ENCODE measurements at regions not wholly inside any gene's neighbourhood (a gene's known extent, or its start where the extent isn't known, plus 50 kb on each side); places are given as distances from the start of the nearest gene placed in this dataset.
A peak's percentile ranks its signal among the peaks of the same experiment; 100 is the strongest.

GRCh38 chr2:160703648-160704585, 210.3 kb upstream of the RBMS1 start:
- Histone ChIP-seq H3K36me3 (ENCODE audit: control insufficient read depth, insufficient read depth, low read length) (no peaks in the 10 kb centered on the region), H3K9me3 (ENCODE audit: control insufficient read depth, insufficient read depth, low read length) (no peaks in the 10 kb centered on the region), H3K4me1 (ENCODE audit: control insufficient read depth, insufficient read depth, low read length) (peaks cover 6% of the 10 kb centered on the region), H3K27ac (ENCODE audit: low read length) (no peak overlapping the region), H3K4me3 (ENCODE audit: low read length) (no peak overlapping the region), H3K27me3 (ENCODE audit: control insufficient read depth, insufficient read depth, low read length) (no peaks in the 10 kb centered on the region)
- intact Hi-C loops (cut with micrococcal nuclease) = no loop called here
- Mint-ChIP-seq H3K27ac (no peak overlapping the region), H3K4me3 (no peak overlapping the region), H3K4me1 (peaks cover 9 to 11% of the 10 kb centered on the region in 2 donors), H3K27me3 (ENCODE audit: low read depth in 2 of 2) (peaks cover 3 to 9% of the 10 kb centered on the region in 2 donors), H3K36me3 (no peaks in the 10 kb centered on the region), H3K9me3 (no peaks in the 10 kb centered on the region)
- TF ChIP-seq, protein P1, sequence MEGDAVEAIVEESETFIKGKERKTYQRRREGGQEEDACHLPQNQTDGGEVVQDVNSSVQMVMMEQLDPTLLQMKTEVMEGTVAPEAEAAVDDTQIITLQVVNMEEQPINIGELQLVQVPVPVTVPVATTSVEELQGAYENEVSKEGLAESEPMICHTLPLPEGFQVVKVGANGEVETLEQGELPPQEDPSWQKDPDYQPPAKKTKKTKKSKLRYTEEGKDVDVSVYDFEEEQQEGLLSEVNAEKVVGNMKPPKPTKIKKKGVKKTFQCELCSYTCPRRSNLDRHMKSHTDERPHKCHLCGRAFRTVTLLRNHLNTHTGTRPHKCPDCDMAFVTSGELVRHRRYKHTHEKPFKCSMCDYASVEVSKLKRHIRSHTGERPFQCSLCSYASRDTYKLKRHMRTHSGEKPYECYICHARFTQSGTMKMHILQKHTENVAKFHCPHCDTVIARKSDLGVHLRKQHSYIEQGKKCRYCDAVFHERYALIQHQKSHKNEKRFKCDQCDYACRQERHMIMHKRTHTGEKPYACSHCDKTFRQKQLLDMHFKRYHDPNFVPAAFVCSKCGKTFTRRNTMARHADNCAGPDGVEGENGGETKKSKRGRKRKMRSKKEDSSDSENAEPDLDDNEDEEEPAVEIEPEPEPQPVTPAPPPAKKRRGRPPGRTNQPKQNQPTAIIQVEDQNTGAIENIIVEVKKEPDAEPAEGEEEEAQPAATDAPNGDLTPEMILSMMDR (IDR thresholded peaks at IDR 0.05) = no peak
- WGBS (ENCODE audit: insufficient coverage) = 6% methylated on average over 8 of the region's 8 CpGs
- ATAC-seq = peak in 1 of 3 donors; percentile 66
- peak in 1 of 2 donors; percentile 63 for DNase-seq

GRCh38 chr2:160715428-160715827, 221.8 kb upstream of the RBMS1 start:
- Mint-ChIP-seq H3K36me3 (no peaks in the 10 kb centered on the region), H3K27ac (no peak overlapping the region), H3K27me3 (ENCODE audit: low read depth in 2 of 2) (peaks cover 11 to 27% of the 10 kb centered on the region in 2 donors), H3K9me3 (no peaks in the 10 kb centered on the region), H3K4me3 (no peak overlapping the region), H3K4me1 (no peaks in the 10 kb centered on the region)
- no peaks in the 10 kb centered on the region for H3K9me3 ChIP-seq (ENCODE audit: control insufficient read depth, insufficient read depth, low read length)
- ATAC-seq (no peak), DNase-seq (no peak)
- WGBS (ENCODE audit: insufficient coverage) = 91% methylated on average over 2 of the region's 2 CpGs
- no peaks in the 10 kb centered on the region for H3K4me1 ChIP-seq (ENCODE audit: control insufficient read depth, insufficient read depth, low read length)
- H3K27me3 ChIP-seq (ENCODE audit: control insufficient read depth, insufficient read depth, low read length) = no peaks in the 10 kb centered on the region
- H3K4me3 ChIP-seq (ENCODE audit: low read length) = no peak overlapping the region
- no peaks in the 10 kb centered on the region for H3K36me3 ChIP-seq (ENCODE audit: control insufficient read depth, insufficient read depth, low read length)
- no peak overlapping the region for H3K27ac ChIP-seq (ENCODE audit: low read length)
- TF ChIP-seq, protein P1 (IDR thresholded peaks at IDR 0.05) = no peak
- intact Hi-C loops (cut with micrococcal nuclease) = no loop called here

DNA sequence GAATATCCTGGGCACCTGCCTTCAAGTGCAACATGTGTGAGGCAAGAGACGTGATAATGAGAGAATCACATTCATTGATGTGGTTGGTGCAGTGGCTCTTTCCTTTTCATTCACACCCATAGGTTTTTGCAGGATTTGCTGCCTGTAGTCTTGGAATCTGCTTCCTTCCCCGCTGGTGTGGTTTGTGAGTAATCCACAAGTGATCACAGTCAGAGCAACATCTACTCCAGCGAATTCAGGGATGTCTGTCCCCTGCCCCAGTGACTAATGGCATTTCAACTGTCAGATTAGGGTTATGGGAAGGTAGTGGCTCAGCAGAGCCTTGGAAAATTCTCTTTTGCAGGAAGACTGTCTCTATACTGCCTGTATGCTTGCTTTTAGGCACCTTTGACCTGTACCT, 225.5 kb upstream of the RBMS1 start:
- intact Hi-C loops (cut with micrococcal nuclease) = no loop called here
- TF ChIP-seq, protein P1 (IDR thresholded peaks at IDR 0.05) = no peak
- WGBS (ENCODE audit: insufficient coverage) = 53% methylated on average over 3 of the region's 3 CpGs
- Histone ChIP-seq H3K9me3 (ENCODE audit: control insufficient read depth, insufficient read depth, low read length) (no peaks in the 10 kb centered on the region), H3K4me1 (ENCODE audit: control insufficient read depth, insufficient read depth, low read length) (no peaks in the 10 kb centered on the region), H3K36me3 (ENCODE audit: control insufficient read depth, insufficient read depth, low read length) (no peaks in the 10 kb centered on the region), H3K4me3 (ENCODE audit: low read length) (no peak overlapping the region), H3K27me3 (ENCODE audit: control insufficient read depth, insufficient read depth, low read length) (no peaks in the 10 kb centered on the region), H3K27ac (ENCODE audit: low read length) (no peak overlapping the region)
- Mint-ChIP-seq H3K36me3 (no peaks in the 10 kb centered on the region), H3K27me3 (ENCODE audit: low read depth in 2 of 2) (peaks cover 11 to 14% of the 10 kb centered on the region in 2 donors), H3K4me3 (no peak overlapping the region), H3K4me1 (no peaks in the 10 kb centered on the region), H3K27ac (no peak overlapping the region), H3K9me3 (no peaks in the 10 kb centered on the region)
- DNase-seq = no peak
- no peak for ATAC-seq

Data from natural killer cell (primary cell).